Tibial nerve (tissue), 3 donors: ENCODE measurements at regions not wholly inside any gene's neighbourhood (a gene's known extent, or its start where the extent isn't known, plus 50 kb on each side); places are given as distances from the start of the nearest gene placed in this dataset.

Experiments
- CTCF ChIP-seq, 5 experiments: fragments of 200-600 bp in 3 of 5; fragments of 450-650 bp in 2 of 5; sonication (generic) in 3 of 5; IDR thresholded peaks; one replicate each; pipeline ENCODE4 v1.5.1; 2016 to 2019; ENCODE audit warnings: antibody characterized with exemption in 5 of 5, mild to moderate bottlenecking in 3 of 5, moderate library complexity in 2 of 5
- POLR2A ChIP-seq, 2 donors: fragments of 450-650 bp; IDR thresholded peaks; one replicate each; pipeline ENCODE4 v1.6.1; 2017; ENCODE audit warnings: antibody characterized with exemption in 2 of 2, mild to moderate bottlenecking in 2 of 2, moderate library complexity in 2 of 2

GRCh38 chr1:101713760-101714159 is 283.0 kb downstream of the OLFM3 start:
- TF ChIP-seq CTCF (IDR thresholded peaks at IDR 0.05) (no peak), POLR2A (IDR thresholded peaks at IDR 0.05) (no peak)
